ENCODE measurements at regions not wholly inside any gene's neighbourhood (a gene's known extent, or its start where the extent isn't known, plus 50 kb on each side); places are given as distances from the start of the nearest gene placed in this dataset.

DNA sequence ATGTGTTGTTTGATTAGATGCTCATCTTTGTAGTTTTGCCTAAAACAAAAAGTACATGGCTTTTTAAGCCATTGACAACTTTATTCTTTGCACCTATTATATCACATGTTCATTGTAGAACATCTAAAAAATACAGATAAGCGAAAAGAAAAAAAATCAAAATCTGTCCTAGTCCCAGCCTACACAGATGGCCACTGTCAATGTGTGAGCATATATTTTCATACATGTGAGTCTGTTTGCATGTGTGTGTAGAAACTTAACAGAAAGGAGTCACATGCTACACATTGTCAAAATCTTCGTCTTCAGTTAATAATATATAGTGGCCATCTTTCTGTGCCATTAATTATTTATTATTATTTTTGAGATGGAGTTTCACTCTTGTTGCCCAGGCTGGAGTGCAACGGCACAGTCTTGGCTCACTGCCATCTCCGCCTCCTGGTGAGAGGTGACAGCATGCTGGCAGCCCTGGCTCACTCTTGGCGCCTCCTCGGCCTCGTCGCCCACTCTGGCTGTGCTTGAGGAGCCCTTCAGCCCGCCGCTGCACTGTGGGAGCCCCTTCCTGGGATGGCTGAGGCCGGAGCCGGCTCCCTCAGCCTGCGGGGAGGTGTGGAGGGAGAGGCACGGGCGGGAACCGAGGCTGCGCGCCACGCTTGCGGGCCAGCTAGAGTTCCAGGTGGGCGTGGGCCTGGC lies 68.5 kb upstream of the AMZ2 start:
- no peak overlapping the region for H3K4me3 ChIP-seq (ENCODE audit: low read depth, low read length)
- TF ChIP-seq, protein P1, sequence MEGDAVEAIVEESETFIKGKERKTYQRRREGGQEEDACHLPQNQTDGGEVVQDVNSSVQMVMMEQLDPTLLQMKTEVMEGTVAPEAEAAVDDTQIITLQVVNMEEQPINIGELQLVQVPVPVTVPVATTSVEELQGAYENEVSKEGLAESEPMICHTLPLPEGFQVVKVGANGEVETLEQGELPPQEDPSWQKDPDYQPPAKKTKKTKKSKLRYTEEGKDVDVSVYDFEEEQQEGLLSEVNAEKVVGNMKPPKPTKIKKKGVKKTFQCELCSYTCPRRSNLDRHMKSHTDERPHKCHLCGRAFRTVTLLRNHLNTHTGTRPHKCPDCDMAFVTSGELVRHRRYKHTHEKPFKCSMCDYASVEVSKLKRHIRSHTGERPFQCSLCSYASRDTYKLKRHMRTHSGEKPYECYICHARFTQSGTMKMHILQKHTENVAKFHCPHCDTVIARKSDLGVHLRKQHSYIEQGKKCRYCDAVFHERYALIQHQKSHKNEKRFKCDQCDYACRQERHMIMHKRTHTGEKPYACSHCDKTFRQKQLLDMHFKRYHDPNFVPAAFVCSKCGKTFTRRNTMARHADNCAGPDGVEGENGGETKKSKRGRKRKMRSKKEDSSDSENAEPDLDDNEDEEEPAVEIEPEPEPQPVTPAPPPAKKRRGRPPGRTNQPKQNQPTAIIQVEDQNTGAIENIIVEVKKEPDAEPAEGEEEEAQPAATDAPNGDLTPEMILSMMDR (IDR thresholded peaks at IDR 0.05; ENCODE audit: control insufficient read depth, extremely low read depth, insufficient read depth) = no peak
- DNase-seq (ENCODE audit: low read depth) = no peak

DNA sequence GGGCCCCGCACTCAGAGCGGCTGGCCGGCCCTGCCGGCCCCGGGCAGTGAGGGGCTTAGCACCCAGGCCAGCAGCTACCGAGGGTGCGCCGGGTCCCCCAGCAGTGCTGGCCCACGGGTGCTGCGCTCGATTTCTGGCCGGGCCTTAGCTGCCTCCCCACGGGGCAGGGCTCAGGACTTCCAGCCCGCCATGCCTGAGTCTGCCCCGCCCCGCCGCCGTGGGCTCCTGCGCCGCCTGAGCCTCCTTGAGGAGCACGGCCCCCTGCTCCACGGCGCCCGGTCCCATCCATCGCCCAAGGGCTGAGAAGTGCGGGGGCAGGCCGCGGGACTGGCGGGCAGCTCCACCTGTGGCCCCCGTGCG lies 67.9 kb upstream of the AMZ2 start:
- no peak overlapping the region for H3K4me3 ChIP-seq (ENCODE audit: low read depth, low read length)
- no peak for DNase-seq (ENCODE audit: low read depth)
- TF ChIP-seq, protein P1 (IDR thresholded peaks at IDR 0.05; ENCODE audit: control insufficient read depth, extremely low read depth, insufficient read depth) = no peak

DNA sequence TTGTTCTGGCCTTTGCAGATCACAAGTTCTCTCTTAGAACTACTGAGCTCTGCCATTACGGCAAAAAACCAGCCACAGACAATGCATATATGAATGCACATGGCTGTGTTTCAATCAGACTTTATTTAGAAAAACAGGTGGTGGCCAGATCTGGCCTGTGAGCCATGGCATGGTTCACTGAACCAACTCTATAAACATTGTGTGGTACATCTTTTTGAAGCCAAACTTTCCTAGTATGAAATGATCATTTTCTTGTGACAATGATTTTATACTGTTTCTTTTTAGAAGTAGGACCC lies 65.9 kb upstream of the AMZ2 start:
- no peak overlapping the region for H3K4me3 ChIP-seq (ENCODE audit: low read depth, low read length)
- TF ChIP-seq, protein P1 (IDR thresholded peaks at IDR 0.05; ENCODE audit: control insufficient read depth, extremely low read depth, insufficient read depth) = no peak
- no peak for DNase-seq (ENCODE audit: low read depth)

DNA sequence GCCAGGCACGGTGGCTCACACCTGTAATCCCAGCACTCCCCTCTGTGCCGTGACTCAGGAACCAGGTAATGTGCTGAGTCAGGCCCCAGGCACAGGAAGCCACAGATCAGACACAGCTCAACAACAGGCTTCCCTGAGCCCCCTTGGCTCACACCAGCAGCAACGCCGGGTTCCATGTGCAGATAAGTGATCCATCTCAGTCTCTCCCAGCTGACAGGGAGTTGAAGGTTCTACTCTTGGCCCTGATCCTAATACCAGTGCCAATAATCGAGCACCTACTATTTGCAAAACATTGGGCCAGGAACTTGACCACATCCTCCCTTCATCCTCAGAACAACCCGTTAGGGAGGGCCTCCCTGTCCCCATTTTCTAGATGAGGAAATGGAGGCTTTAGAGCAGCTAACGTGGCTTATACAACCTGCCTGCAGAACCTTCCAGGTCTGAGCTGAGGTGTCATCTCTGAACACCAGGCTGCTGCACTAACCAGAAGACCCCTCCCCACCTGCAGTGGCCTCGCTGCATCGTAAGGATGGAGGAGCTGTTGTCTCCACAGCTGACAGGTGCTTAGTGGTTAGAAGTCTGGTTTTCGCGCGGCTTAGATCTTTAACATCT lies 64.8 kb upstream of the AMZ2 start:
- H3K4me3 ChIP-seq (ENCODE audit: low read depth, low read length) = no peak overlapping the region
- DNase-seq (ENCODE audit: low read depth) = no peak
- TF ChIP-seq, protein P1 (IDR thresholded peaks at IDR 0.05; ENCODE audit: control insufficient read depth, extremely low read depth, insufficient read depth) = no peak

DNA sequence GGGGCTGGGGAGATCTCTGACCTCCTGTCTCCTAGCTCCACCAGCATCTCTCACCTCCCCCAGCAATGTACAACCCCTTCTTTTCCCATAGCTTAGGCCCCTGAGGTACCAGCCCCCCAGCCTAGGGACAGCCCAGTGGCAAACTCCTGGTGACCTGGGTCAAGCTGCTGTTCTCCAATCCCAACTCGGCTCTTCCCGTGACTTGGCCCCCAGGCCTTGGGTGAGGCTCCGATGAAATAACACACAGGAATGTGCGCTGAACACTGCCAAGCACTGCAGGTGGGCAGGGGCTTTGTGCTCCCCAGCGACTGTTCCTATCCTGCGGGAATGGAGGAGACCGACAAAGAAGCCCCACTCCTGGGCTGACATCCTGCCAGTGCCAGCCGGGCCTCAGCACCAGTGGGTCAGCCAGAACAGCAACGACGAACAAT lies 63.7 kb upstream of the AMZ2 start:
- no peak overlapping the region for H3K4me3 ChIP-seq (ENCODE audit: low read depth, low read length)
- no peak for DNase-seq (ENCODE audit: low read depth)
- TF ChIP-seq, protein P1 (IDR thresholded peaks at IDR 0.05; ENCODE audit: control insufficient read depth, extremely low read depth, insufficient read depth) = no peak

DNA sequence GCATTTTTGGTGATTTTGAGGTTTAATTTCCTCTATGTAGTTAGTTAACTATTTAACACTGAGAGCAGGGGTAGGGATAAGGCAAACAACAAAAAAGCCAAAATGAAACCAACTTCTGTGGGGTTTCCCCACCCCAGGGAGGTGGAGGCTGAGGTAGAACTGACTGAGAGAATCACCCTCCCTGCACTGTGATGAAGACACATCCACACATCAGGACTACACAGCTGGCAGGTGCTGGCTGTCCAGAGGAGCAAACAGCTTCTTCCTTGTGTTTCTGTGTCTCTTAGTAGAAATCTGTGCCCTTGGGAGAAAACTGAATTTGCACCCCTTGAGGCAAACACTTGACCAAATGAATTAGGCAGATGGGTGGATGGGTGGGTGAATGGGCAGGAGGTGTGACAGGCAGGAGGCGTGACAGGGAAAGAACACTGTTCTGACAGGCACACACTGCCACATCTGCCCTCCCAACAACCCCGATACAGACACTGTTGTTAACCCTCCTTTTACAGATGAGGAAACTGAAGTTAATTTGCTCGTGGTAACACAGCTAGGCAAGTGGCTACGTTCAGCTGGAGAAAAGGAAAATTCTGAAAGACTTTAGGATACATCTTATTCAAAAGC lies 62.9 kb upstream of the AMZ2 start:
- TF ChIP-seq, protein P1 (IDR thresholded peaks at IDR 0.05; ENCODE audit: control insufficient read depth, extremely low read depth, insufficient read depth) = no peak
- H3K4me3 ChIP-seq (ENCODE audit: low read depth, low read length) = no peak overlapping the region
- no peak for DNase-seq (ENCODE audit: low read depth)
